Gastroesophageal sphincter (tissue), 3 donors: ENCODE measurements at regions not wholly inside any gene's neighbourhood (a gene's known extent, or its start where the extent isn't known, plus 50 kb on each side); places are given as distances from the start of the nearest gene placed in this dataset.

Experiments
- CTCF ChIP-seq, 4 experiments: fragments of 200-600 bp in 2 of 4; fragments of 450-650 bp in 2 of 4; sonication (generic) in 1 of 4; IDR thresholded peaks; one replicate each; pipeline ENCODE4 v1.5.1; 2017 to 2019; ENCODE audit warnings: antibody characterized with exemption in 4 of 4, mild to moderate bottlenecking in 2 of 4, moderate library complexity in 2 of 4
- EP300 ChIP-seq: sonication (generic); formaldehyde crosslinking; IDR thresholded peaks from one replicate; pipeline ENCODE4 v1.6.1; 2017; ENCODE audit warnings: antibody characterized with exemption, mild to moderate bottlenecking
- POLR2A ChIP-seq, 2 donors: fragments of 450-650 bp; IDR thresholded peaks; one replicate each; pipeline ENCODE4 v1.6.1; 2017; ENCODE audit warnings: antibody characterized with exemption in 2 of 2, mild to moderate bottlenecking in 2 of 2, moderate library complexity in 1 of 2
- POLR2AphosphoS5 ChIP-seq: sonication (generic); formaldehyde crosslinking; IDR thresholded peaks from one replicate; pipeline ENCODE4 v1.6.1; 2017; ENCODE audit warnings: antibody characterized with exemption

- TF ChIP-seq CTCF (IDR thresholded peaks at IDR 0.05), result no peak
- TF ChIP-seq POLR2AphosphoS5, result no peak
- TF ChIP-seq POLR2A (IDR thresholded peaks at IDR 0.05), result no peak
- TF ChIP-seq EP300, result no peak
Measured at GRCh38 chr1:106747232-106747631, 309.2 kb upstream of the PRMT6 start.
